NAMALWA (cell line): ENCODE measurements at regions not wholly inside any gene's neighbourhood (a gene's known extent, or its start where the extent isn't known, plus 50 kb on each side); places are given as distances from the start of the nearest gene placed in this dataset.
"Not testable (repeated sequence)": the region's sequence is repeated elsewhere in the genome, so short reads cannot be mapped to it uniquely, and the experiment has no call there.

Experiments used
- DNase-seq: peaks from one replicate; pipeline ENCODE4 v3.0.0-alpha.2; 2015; ENCODE audit warnings: low spot score

GRCh38 chr13:84654654-84655275 lies 772.5 kb upstream of the SLITRK1 start:
- DNase-seq: no peak

GRCh38 chr13:84653915-84654534 lies 771.8 kb upstream of the SLITRK1 start:
- no peak for DNase-seq

- no peak for DNase-seq
Measured at GRCh38 chr13:84651705-84652104, 769.4 kb upstream of the SLITRK1 start.

GRCh38 chr13:84651288-84651687 lies 769.0 kb upstream of the SLITRK1 start:
- no peak for DNase-seq

GRCh38 chr13:84649853-84650252 lies 767.6 kb upstream of the SLITRK1 start:
- no peak for DNase-seq

- no peak for DNase-seq
Measured at GRCh38 chr13:84648069-84648640, 765.9 kb upstream of the SLITRK1 start.

GRCh38 chr13:84646957-84647356 lies 764.7 kb upstream of the SLITRK1 start:
- no peak for DNase-seq

- DNase-seq: peak; percentile 49
Measured at GRCh38 chr13:84645196-84646012, 763.1 kb upstream of the SLITRK1 start.

- no peak for DNase-seq
Measured at GRCh38 chr13:84641491-84641890, 759.2 kb upstream of the SLITRK1 start.

- no peak for DNase-seq
Measured at GRCh38 chr13:84640691-84641090, 758.4 kb upstream of the SLITRK1 start.

- no peak for DNase-seq
Measured at GRCh38 chr13:84630476-84630875, 748.2 kb upstream of the SLITRK1 start.

- DNase-seq: no peak
Measured at GRCh38 chr13:84616864-84617263, 734.6 kb upstream of the SLITRK1 start.

- DNase-seq: no peak
Measured at GRCh38 chr13:84609716-84610115, 727.4 kb upstream of the SLITRK1 start.

- no peak for DNase-seq
Measured at GRCh38 chr13:84607261-84608013, 725.2 kb upstream of the SLITRK1 start.

GRCh38 chr13:84606616-84607015 lies 724.3 kb upstream of the SLITRK1 start:
- no peak for DNase-seq

GRCh38 chr13:84605927-84606326 lies 723.7 kb upstream of the SLITRK1 start:
- no peak for DNase-seq

- DNase-seq: no peak
Measured at GRCh38 chr13:84591444-84591843, 709.2 kb upstream of the SLITRK1 start.

GRCh38 chr13:84590663-84591062 lies 708.4 kb upstream of the SLITRK1 start:
- DNase-seq: no peak

GRCh38 chr13:84588023-84588422 lies 705.7 kb upstream of the SLITRK1 start:
- no peak for DNase-seq

GRCh38 chr13:84579901-84580300 lies 697.6 kb upstream of the SLITRK1 start:
- DNase-seq: not testable (repeated sequence)

- peak; percentile 24 for DNase-seq
Measured at GRCh38 chr13:84574851-84575250, 692.6 kb upstream of the SLITRK1 start.

GRCh38 chr13:84571264-84571663 lies 689.0 kb upstream of the SLITRK1 start:
- peak; percentile 10 for DNase-seq
